Fibroblast of villous mesenchyme (primary cell): ENCODE measurements at regions not wholly inside any gene's neighbourhood (a gene's known extent, or its start where the extent isn't known, plus 50 kb on each side); places are given as distances from the start of the nearest gene placed in this dataset.

Experiments used
- DNase-seq: peaks from one replicate; pipeline ENCODE4 v3.0.0-alpha.2; 2010; ENCODE audit warnings: low read depth
- H3K4me3 ChIP-seq: 2 replicates; pipeline ENCODE4 v1.5.1; 2011; ENCODE audit warnings: low read depth, mild to moderate bottlenecking, low read length
- CTCF ChIP-seq: IDR thresholded peaks from 2 replicates; pipeline ENCODE4 v1.5.1; 2012; ENCODE audit warnings: low read depth, mild to moderate bottlenecking, low read length; ENCODE audit not compliant: insufficient read depth

GRCh38 chr6:90425161-90425641, 128.6 kb upstream of the BACH2 start:
- no peak overlapping the region for H3K4me3 ChIP-seq
- TF ChIP-seq CTCF = no peak
- no peak for DNase-seq

- no peak for TF ChIP-seq CTCF
- H3K4me3 ChIP-seq = no peak overlapping the region
- DNase-seq = no peak
Observed at GRCh38 chr6:90424580-90424979, 127.9 kb upstream of the BACH2 start.

- no peak for TF ChIP-seq CTCF
- DNase-seq = no peak
- H3K4me3 ChIP-seq = no peak overlapping the region
Observed at GRCh38 chr6:90421666-90422065, 125.0 kb upstream of the BACH2 start.

- no peak overlapping the region for H3K4me3 ChIP-seq
- no peak for DNase-seq
- TF ChIP-seq CTCF = no peak
Observed at GRCh38 chr6:90420500-90420899, 123.9 kb upstream of the BACH2 start.

- no peak overlapping the region for H3K4me3 ChIP-seq
- DNase-seq = no peak
- TF ChIP-seq CTCF = no peak
Observed at GRCh38 chr6:90417385-90417784, 120.7 kb upstream of the BACH2 start.

GRCh38 chr6:90416322-90416721, 119.7 kb upstream of the BACH2 start:
- H3K4me3 ChIP-seq = no peak overlapping the region
- TF ChIP-seq CTCF = no peak
- DNase-seq = no peak

- no peak for TF ChIP-seq CTCF
- DNase-seq = no peak
- H3K4me3 ChIP-seq = no peak overlapping the region
Observed at GRCh38 chr6:90415178-90415577, 118.5 kb upstream of the BACH2 start.
